ENCODE measurements at regions not wholly inside any gene's neighbourhood (a gene's known extent, or its start where the extent isn't known, plus 50 kb on each side); places are given as distances from the start of the nearest gene placed in this dataset.

DNA sequence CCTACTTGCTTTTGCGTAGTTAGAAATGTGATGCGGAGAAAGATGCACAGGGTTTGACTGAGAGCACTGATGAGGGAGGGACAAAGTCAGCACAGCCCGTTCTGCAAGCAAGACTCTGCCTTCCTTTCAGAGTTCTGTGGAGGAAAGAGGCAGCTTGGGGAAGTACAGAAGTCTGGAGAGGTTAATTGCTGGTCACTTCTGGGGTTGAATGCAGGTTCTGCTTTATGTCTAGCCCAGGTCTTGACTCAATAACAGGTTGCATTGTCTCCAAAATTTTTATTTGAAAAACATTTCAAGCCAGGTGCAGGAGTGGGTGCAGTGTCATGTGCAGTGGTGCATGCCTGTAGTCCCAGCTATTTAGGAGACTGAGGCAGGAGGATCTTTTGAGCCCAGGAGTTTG, 461.7 kb downstream of the NR2F2 start:
- no peak overlapping the region for H3K4me3 ChIP-seq (ENCODE audit: low read length in 2 of 2)

DNA sequence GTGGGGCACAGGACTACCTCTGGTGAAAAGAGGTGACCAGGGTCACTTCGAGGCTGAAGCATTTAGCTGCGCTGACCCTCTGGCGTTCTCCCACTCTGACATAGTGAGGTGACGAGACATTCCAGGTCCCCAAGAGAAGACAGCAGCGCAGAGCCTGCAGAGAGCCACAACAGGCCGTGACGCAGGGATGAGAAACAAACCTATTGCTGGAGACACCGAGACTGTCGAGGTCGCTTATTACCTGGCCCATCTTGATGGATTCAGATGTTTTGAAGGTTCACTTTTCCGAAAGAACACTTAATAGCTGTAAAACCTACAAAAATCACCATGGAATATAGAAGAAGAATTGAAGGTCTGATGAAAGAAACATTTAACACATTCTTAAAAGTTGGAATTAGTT, 466.3 kb downstream of the NR2F2 start:
- Histone ChIP-seq H3K9ac (ENCODE audit: low read length in 2 of 2) (no peak overlapping the region), H3K27ac (ENCODE audit: low read length) (no peak overlapping the region), H3K4me3 (ENCODE audit: low read length in 2 of 2) (no peak overlapping the region), H3K27me3 (ENCODE audit: control insufficient read depth in 1 of 2, insufficient read depth in 2 of 2, low read length in 2 of 2) (peaks cover under 1% of the 10 kb centered on the region in 2 donors), H3K36me3 (ENCODE audit: control insufficient read depth in 2 of 2, insufficient read depth in 2 of 2, low read length in 2 of 2) (no peaks in the 10 kb centered on the region), H3K4me1 (ENCODE audit: control insufficient read depth, insufficient read depth, low read length) (no peaks in the 10 kb centered on the region), H3K9me3 (ENCODE audit: control insufficient read depth in 2 of 2, low read length in 2 of 2) (no peaks in the 10 kb centered on the region)

More for the DNA sequence above, 461.7 kb downstream of the NR2F2 start:
- H3K27me3 ChIP-seq (ENCODE audit: control insufficient read depth in 1 of 2, insufficient read depth in 2 of 2, low read length in 2 of 2) = no peaks in the 10 kb centered on the region
- no peaks in the 10 kb centered on the region for H3K4me1 ChIP-seq (ENCODE audit: control insufficient read depth, insufficient read depth, low read length)
- no peaks in the 10 kb centered on the region for H3K36me3 ChIP-seq (ENCODE audit: control insufficient read depth in 2 of 2, insufficient read depth in 2 of 2, low read length in 2 of 2)
- H3K9me3 ChIP-seq (ENCODE audit: control insufficient read depth in 2 of 2, low read length in 2 of 2) = no peaks in the 10 kb centered on the region
- no peak overlapping the region for H3K27ac ChIP-seq (ENCODE audit: low read length)
- H3K9ac ChIP-seq (ENCODE audit: low read length in 2 of 2) = no peak overlapping the region

DNA sequence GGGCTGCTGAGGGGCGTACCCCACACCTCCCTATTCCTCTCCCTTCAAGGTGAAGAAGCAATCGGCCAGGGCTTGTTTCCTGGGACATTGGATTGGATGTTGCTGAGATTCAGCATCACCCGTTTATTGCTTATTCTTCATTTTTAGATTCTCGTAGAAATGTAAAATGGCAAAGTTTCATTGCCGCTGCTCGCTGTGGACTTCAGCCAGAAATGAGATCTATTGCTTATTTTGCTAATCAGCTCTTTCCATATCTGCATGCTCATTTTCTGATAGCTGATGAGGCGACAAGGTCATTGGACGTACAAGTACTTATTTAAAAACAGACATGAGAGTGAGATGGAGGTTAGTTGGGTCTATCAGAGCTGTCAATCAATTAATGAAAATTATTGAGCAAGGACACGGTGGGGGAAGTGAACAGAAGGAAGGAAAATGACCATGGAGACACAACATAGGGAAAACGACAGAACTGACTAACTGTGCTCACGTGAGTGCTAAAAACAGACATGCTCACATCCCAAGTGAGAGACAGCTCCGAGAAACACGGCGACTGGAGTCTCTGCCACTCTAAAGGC, 471.2 kb downstream of the NR2F2 start:
- Histone ChIP-seq H3K9me3 (ENCODE audit: control insufficient read depth in 2 of 2, low read length in 2 of 2) (no peaks in the 10 kb centered on the region), H3K27ac (ENCODE audit: low read length) (no peak overlapping the region), H3K9ac (ENCODE audit: low read length in 2 of 2) (no peak overlapping the region), H3K4me3 (ENCODE audit: low read length in 2 of 2) (no peak overlapping the region), H3K27me3 (ENCODE audit: control insufficient read depth in 1 of 2, insufficient read depth in 2 of 2, low read length in 2 of 2) (peaks cover 2 to 4% of the 10 kb centered on the region in 2 donors), H3K4me1 (ENCODE audit: control insufficient read depth, insufficient read depth, low read length) (no peaks in the 10 kb centered on the region), H3K36me3 (ENCODE audit: control insufficient read depth in 2 of 2, insufficient read depth in 2 of 2, low read length in 2 of 2) (no peaks in the 10 kb centered on the region)

DNA sequence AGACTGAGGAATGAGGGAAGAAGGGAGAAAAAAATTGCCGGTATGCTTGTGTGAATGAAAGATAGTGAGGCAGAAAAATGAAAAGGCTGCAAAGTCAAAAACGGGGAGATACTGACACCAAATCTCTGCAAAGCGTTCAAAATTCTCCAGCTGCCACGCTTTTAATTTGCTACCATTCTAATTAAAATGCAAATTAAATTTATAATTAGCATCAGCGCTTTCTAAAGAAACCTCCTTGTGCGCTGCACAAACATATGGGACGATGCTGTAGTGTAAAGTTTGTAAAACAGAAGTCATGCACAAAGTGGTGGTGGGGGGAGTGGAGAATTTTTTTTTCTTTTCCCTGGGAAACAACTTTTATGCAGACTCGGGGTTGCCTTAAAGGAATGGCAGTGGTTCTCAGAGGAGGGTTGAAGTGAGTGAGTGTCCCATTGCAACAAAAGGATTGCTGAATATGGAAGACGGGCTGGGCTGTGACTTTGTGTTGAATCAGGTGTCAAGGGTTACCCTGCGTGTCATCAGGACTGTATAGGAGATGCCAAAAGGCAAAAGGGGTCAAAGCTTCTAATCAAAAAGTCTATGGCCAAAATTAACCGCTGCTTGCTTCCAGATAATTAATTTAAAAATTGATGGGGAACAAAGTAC, 472.2 kb downstream of the NR2F2 start:
- H3K4me1 ChIP-seq (ENCODE audit: control insufficient read depth, insufficient read depth, low read length) = no peaks in the 10 kb centered on the region
- H3K9me3 ChIP-seq (ENCODE audit: control insufficient read depth in 2 of 2, low read length in 2 of 2) = no peaks in the 10 kb centered on the region

DNA sequence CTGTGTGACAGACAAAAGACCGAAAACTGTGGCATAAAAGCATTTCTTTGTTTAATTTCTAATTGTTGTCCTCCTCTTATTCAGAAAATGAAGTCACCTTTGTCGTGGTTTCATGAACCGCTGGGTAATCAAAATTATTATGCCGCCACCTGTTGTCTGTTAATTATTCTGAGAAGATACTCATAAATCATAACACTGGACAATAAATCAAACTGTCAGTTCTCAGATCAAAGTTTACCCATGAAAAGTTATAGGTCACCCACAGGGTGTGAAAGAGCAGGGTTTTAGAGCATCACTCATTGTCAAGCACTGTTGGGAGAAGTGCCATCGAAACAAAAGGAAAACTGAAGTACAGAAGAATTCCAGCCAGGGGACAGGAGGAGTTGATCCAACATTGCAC, 474.3 kb downstream of the NR2F2 start:
- H3K27ac ChIP-seq (ENCODE audit: low read length) = no peak overlapping the region
- H3K9ac ChIP-seq (ENCODE audit: low read length in 2 of 2) = no peak overlapping the region
- H3K36me3 ChIP-seq (ENCODE audit: control insufficient read depth in 2 of 2, insufficient read depth in 2 of 2, low read length in 2 of 2) = no peaks in the 10 kb centered on the region
- no peaks in the 10 kb centered on the region for H3K4me1 ChIP-seq (ENCODE audit: control insufficient read depth, insufficient read depth, low read length)
- no peaks in the 10 kb centered on the region for H3K9me3 ChIP-seq (ENCODE audit: control insufficient read depth in 2 of 2, low read length in 2 of 2)
- H3K4me3 ChIP-seq (ENCODE audit: low read length in 2 of 2) = no peak overlapping the region
- peaks cover 2 to 4% of the 10 kb centered on the region in 2 donors for H3K27me3 ChIP-seq (ENCODE audit: control insufficient read depth in 1 of 2, insufficient read depth in 2 of 2, low read length in 2 of 2)

More for the DNA sequence above, 472.2 kb downstream of the NR2F2 start:
- no peak overlapping the region for H3K4me3 ChIP-seq (ENCODE audit: low read length in 2 of 2)
- H3K9ac ChIP-seq (ENCODE audit: low read length in 2 of 2) = no peak overlapping the region
- H3K27me3 ChIP-seq (ENCODE audit: control insufficient read depth in 1 of 2, insufficient read depth in 2 of 2, low read length in 2 of 2) = peaks cover 2 to 4% of the 10 kb centered on the region in 2 donors
- H3K36me3 ChIP-seq (ENCODE audit: control insufficient read depth in 2 of 2, insufficient read depth in 2 of 2, low read length in 2 of 2) = no peaks in the 10 kb centered on the region
- H3K27ac ChIP-seq (ENCODE audit: low read length) = no peak overlapping the region

DNA sequence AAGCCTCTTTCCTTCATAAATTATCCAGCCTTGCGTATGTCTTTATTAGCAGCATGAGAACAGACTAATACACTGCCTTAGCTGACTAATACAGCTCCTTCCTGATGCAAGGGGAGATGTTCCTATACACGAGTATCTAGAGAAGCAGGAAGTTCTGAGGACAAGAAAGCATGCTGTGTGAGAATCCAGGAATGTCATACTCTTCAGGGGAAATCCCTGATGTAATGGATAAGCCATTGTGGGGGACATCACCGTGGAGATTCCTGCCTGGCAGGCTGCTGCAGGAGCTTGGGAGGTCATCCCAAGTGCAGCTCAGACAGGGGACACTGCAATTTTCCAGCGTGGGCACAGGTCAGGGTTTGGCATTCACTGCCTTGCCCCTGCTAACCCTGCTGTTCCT, 476.9 kb downstream of the NR2F2 start:
- Histone ChIP-seq H3K36me3 (ENCODE audit: control insufficient read depth in 2 of 2, insufficient read depth in 2 of 2, low read length in 2 of 2) (no peaks in the 10 kb centered on the region), H3K9me3 (ENCODE audit: control insufficient read depth in 2 of 2, low read length in 2 of 2) (no peaks in the 10 kb centered on the region), H3K4me3 (ENCODE audit: low read length in 2 of 2) (no peak overlapping the region), H3K27ac (ENCODE audit: low read length) (no peak overlapping the region), H3K27me3 (ENCODE audit: control insufficient read depth in 1 of 2, insufficient read depth in 2 of 2, low read length in 2 of 2) (no peaks in the 10 kb centered on the region), H3K9ac (ENCODE audit: low read length in 2 of 2) (no peak overlapping the region), H3K4me1 (ENCODE audit: control insufficient read depth, insufficient read depth, low read length) (no peaks in the 10 kb centered on the region)

DNA sequence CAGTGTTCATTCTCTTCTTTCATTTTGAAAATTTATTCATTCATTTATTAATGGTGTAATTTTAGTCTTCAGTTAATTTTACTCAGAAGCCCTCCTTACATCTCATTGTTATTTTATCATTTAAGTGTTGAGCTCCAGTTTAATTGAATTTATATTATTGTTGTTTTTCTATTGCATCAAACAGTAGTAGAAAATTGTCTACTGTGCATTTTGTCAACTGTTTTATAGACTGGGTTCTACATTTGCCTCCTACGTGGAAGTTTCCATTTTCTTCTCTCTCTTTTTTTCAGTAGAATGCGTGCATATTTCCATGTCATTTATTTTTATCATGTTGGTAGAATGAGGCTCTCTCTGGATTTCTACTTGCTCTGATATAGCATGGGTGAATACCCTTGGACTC, 487.4 kb downstream of the NR2F2 start:
- no peak overlapping the region for H3K4me3 ChIP-seq (ENCODE audit: low read length in 2 of 2)
- H3K36me3 ChIP-seq (ENCODE audit: control insufficient read depth in 2 of 2, insufficient read depth in 2 of 2, low read length in 2 of 2) = no peaks in the 10 kb centered on the region
- no peaks in the 10 kb centered on the region for H3K27me3 ChIP-seq (ENCODE audit: control insufficient read depth in 1 of 2, insufficient read depth in 2 of 2, low read length in 2 of 2)
- H3K9ac ChIP-seq (ENCODE audit: low read length in 2 of 2) = no peak overlapping the region
- H3K9me3 ChIP-seq (ENCODE audit: control insufficient read depth in 2 of 2, low read length in 2 of 2) = no peaks in the 10 kb centered on the region
- no peaks in the 10 kb centered on the region for H3K4me1 ChIP-seq (ENCODE audit: control insufficient read depth, insufficient read depth, low read length)
- H3K27ac ChIP-seq (ENCODE audit: low read length) = no peak overlapping the region

DNA sequence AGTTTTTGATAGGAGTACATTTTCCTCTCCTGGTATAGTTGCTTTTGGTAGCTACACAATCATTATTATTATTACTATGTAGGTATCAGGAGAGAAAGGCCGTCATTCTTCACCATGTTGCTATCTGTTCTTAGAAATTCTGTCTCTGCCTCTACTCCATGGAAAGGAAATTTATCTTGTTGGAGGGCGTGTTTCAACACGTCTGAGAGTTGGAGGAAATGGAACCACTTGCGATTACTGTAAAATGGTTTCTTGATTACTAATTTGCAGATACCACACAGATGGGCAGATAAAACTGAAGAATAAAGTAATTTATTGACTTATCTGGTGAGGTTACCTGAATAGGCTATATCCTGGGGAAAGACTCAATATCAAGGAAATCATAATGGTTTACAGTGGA, 488.4 kb downstream of the NR2F2 start:
- H3K9me3 ChIP-seq (ENCODE audit: control insufficient read depth in 2 of 2, low read length in 2 of 2) = no peaks in the 10 kb centered on the region
- no peaks in the 10 kb centered on the region for H3K4me1 ChIP-seq (ENCODE audit: control insufficient read depth, insufficient read depth, low read length)
- H3K36me3 ChIP-seq (ENCODE audit: control insufficient read depth in 2 of 2, insufficient read depth in 2 of 2, low read length in 2 of 2) = no peaks in the 10 kb centered on the region
- H3K27me3 ChIP-seq (ENCODE audit: control insufficient read depth in 1 of 2, insufficient read depth in 2 of 2, low read length in 2 of 2) = no peaks in the 10 kb centered on the region
- no peak overlapping the region for H3K27ac ChIP-seq (ENCODE audit: low read length)
- H3K4me3 ChIP-seq (ENCODE audit: low read length in 2 of 2) = no peak overlapping the region
- no peak overlapping the region for H3K9ac ChIP-seq (ENCODE audit: low read length in 2 of 2)

DNA sequence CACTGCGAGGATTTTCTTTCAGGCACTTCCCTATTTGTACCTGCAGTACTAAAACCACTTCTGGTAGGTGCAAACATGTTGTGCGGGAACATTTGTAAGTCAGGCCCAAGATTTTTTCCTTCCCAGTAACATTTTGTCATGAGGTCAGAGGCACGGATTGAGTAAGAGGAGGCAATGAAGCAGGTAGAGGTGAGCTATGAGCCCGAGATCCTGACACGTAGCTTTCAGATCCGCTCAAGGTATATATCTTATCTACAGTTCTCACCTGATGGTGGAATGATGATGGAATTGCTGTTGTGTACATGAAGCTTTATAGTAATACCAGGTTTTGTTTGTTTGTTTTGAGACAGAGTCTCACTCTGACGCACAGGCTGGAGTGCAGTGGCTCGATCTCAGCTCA, 497.5 kb downstream of the NR2F2 start:
- Histone ChIP-seq H3K36me3 (ENCODE audit: control insufficient read depth in 2 of 2, insufficient read depth in 2 of 2, low read length in 2 of 2) (no peaks in the 10 kb centered on the region), H3K9me3 (ENCODE audit: control insufficient read depth in 2 of 2, low read length in 2 of 2) (no peaks in the 10 kb centered on the region), H3K4me3 (ENCODE audit: low read length in 2 of 2) (no peak overlapping the region), H3K4me1 (ENCODE audit: control insufficient read depth, insufficient read depth, low read length) (no peaks in the 10 kb centered on the region), H3K27ac (ENCODE audit: low read length) (no peak overlapping the region), H3K27me3 (ENCODE audit: control insufficient read depth in 1 of 2, insufficient read depth in 2 of 2, low read length in 2 of 2) (no peaks in the 10 kb centered on the region), H3K9ac (ENCODE audit: low read length in 2 of 2) (no peak overlapping the region)

DNA sequence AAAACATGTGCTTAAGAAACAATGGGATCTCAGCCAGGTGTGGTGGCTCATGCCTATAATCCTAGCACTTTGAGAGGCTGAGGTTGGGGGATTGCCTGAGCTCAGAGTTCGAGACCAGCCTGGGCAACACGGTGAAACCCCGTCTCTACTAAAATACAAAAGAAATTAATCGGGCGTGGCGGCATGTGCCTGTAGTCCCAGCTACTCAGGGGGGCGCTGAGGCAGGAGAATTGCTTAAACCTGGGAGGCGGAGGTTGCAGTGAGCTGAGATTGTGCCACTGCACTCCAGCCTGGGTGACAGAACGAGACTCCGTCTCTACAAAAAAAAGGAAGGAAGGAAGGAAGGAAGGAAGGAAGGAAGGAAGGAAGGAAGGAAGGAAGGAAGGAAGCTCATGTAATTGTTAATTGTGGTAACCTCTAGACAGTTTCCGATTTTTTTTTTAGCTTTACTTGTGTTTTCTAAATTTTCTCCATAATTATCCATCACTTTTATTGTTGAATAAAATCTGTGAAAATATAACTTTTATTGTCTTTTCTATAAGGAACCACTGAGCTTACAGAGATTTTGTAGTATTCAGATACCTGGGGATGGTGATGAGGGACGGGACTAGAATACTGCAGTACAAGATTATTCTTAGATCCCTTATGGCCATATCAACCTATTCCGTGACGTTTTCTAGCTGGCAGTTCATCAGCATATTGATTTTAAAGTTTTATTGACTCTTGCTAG, 506.9 kb downstream of the NR2F2 start:
- Histone ChIP-seq H3K27me3 (ENCODE audit: control insufficient read depth in 1 of 2, insufficient read depth in 2 of 2, low read length in 2 of 2) (no peaks in the 10 kb centered on the region), H3K27ac (ENCODE audit: low read length) (no peak overlapping the region), H3K9ac (ENCODE audit: low read length in 2 of 2) (no peak overlapping the region), H3K4me3 (ENCODE audit: low read length in 2 of 2) (no peak overlapping the region), H3K36me3 (ENCODE audit: control insufficient read depth in 2 of 2, insufficient read depth in 2 of 2, low read length in 2 of 2) (no peaks in the 10 kb centered on the region), H3K4me1 (ENCODE audit: control insufficient read depth, insufficient read depth, low read length) (no peaks in the 10 kb centered on the region), H3K9me3 (ENCODE audit: control insufficient read depth in 2 of 2, low read length in 2 of 2) (peaks cover 0 to 5% of the 10 kb centered on the region in 2 donors)

DNA sequence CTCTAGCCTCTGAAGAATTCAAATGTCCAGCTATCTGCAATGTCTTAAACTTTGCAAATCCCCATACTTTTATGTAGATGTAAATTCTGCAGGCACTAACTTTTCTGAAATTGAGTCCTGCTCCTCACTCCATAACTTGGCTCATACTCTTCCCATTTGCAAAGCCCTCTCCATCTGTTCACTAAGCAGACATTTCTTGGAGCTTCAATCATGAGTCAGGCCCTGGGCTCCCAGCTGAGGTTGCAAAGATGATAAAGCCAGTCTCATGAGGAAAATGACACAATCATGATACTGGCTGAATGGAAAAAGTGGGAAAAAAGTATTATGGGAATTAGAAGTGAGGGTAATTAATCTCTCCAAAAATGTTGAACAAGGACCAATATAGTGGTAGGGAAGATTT, 507.6 kb downstream of the NR2F2 start:
- Histone ChIP-seq H3K9me3 (ENCODE audit: control insufficient read depth in 2 of 2, low read length in 2 of 2) (peaks cover 0 to 5% of the 10 kb centered on the region in 2 donors), H3K9ac (ENCODE audit: low read length in 2 of 2) (no peak overlapping the region), H3K27ac (ENCODE audit: low read length) (no peak overlapping the region), H3K4me3 (ENCODE audit: low read length in 2 of 2) (no peak overlapping the region), H3K36me3 (ENCODE audit: control insufficient read depth in 2 of 2, insufficient read depth in 2 of 2, low read length in 2 of 2) (no peaks in the 10 kb centered on the region), H3K4me1 (ENCODE audit: control insufficient read depth, insufficient read depth, low read length) (no peaks in the 10 kb centered on the region), H3K27me3 (ENCODE audit: control insufficient read depth in 1 of 2, insufficient read depth in 2 of 2, low read length in 2 of 2) (no peaks in the 10 kb centered on the region)
